OCI-LY7 (cell line): ENCODE measurements at regions not wholly inside any gene's neighbourhood (a gene's known extent, or its start where the extent isn't known, plus 50 kb on each side); places are given as distances from the start of the nearest gene placed in this dataset.
"Not testable (repeated sequence)": the region's sequence is repeated elsewhere in the genome, so short reads cannot be mapped to it uniquely, and the experiment has no call there.

Source experiments
- BruUV-seq: library from RNA; stranded (reverse); fragments of 400-500 nt; replicated peaks from 2 replicates; lab custom pipeline; 2021; lab: Mats Ljungman, UMichigan
- CTCF ChIA-PET: fragments of 300-600 bp; sonication (Branson Sonifier 250); formaldehyde crosslinking; loops from one replicate; lab custom pipeline; 2022; ENCODE audit warnings: antibody characterized with exemption; ENCODE audit not compliant: unreplicated experiment; lab: Charles Lee
- POLR2A ChIA-PET: fragments of 300-600 bp; sonication (Branson Sonifier 250); formaldehyde crosslinking; loops from one replicate; lab custom pipeline; 2022; ENCODE audit warnings: antibody characterized with exemption; lab: Charles Lee
- DNase-seq: peaks from one replicate; pipeline ENCODE4 v3.0.0-alpha.2; 2015; ENCODE audit warnings: low spot score
- H2AFZ ChIP-seq: fragments of 200-600 bp; sonication (generic), shearing (Covaris generic); 2 replicates; pipeline ENCODE4 v1.6.1; 2014; ENCODE audit warnings: mild to moderate bottlenecking, antibody characterized with exemption, low read length, moderate library complexity
- H3K27ac ChIP-seq: fragments of 200-600 bp; sonication (generic); 2 replicates; pipeline ENCODE4 v1.5.1; 2014; ENCODE audit warnings: mixed run types, low read depth, mild to moderate bottlenecking, moderate library complexity, low read length, inconsistent platforms; ENCODE audit not compliant: poor library complexity, severe bottlenecking
- H3K36me3 ChIP-seq: fragments of 200-600 bp; sonication (generic); 2 replicates; pipeline ENCODE4 v1.6.1; 2014; ENCODE audit warnings: mild to moderate bottlenecking, antibody characterized with exemption, low read length, moderate library complexity, mixed read lengths; ENCODE audit not compliant: insufficient read depth
- H3K4me1 ChIP-seq: fragments of 200-600 bp; sonication (generic); 2 replicates; pipeline ENCODE4 v1.5.1; 2014; ENCODE audit warnings: mild to moderate bottlenecking, low read length; ENCODE audit not compliant: insufficient read depth, poor library complexity, severe bottlenecking
- H3K4me2 ChIP-seq: fragments of 200-600 bp; sonication (generic); 2 replicates; pipeline ENCODE4 v1.6.1; 2014; ENCODE audit warnings: mild to moderate bottlenecking, low read length
- H3K4me3 ChIP-seq: fragments of 200-600 bp; sonication (generic); 2 replicates; pipeline ENCODE4 v1.5.1; 2014; ENCODE audit warnings: mild to moderate bottlenecking, low read depth, low read length; ENCODE audit not compliant: poor library complexity, severe bottlenecking
- H3K79me2 ChIP-seq: fragments of 200-600 bp; sonication (generic); 2 replicates; pipeline ENCODE4 v1.6.1; 2016; ENCODE audit warnings: low read depth, mild to moderate bottlenecking, low read length, moderate library complexity, mixed read lengths; ENCODE audit not compliant: insufficient read depth
- H3K9me2 ChIP-seq: fragments of 200-600 bp; sonication (generic); 2 replicates; pipeline ENCODE4 v1.6.1; 2016; ENCODE audit warnings: mild to moderate bottlenecking, low read length, mixed read lengths; ENCODE audit not compliant: insufficient read depth
- H3K9me3 ChIP-seq: fragments of 200-600 bp; sonication (generic); 2 replicates; pipeline ENCODE4 v1.6.1; 2014; ENCODE audit warnings: mild to moderate bottlenecking, mixed run types, low read length, mixed read lengths
- H4K20me1 ChIP-seq: fragments of 200-600 bp; sonication (generic); 2 replicates; pipeline ENCODE4 v1.6.1; 2014; ENCODE audit warnings: mild to moderate bottlenecking, antibody characterized with exemption, low read length, moderate library complexity, mixed read lengths; ENCODE audit not compliant: insufficient read depth
- EZH2phosphoT487 ChIP-seq: fragments of 200-600 bp; sonication (generic); IDR thresholded peaks from 2 replicates; pipeline ENCODE4 v1.6.1; 2018; ENCODE audit warnings: low read depth, borderline replicate concordance, mild to moderate bottlenecking, mixed run types, antibody characterized with exemption, low read length, moderate library complexity, mixed read lengths
- intact Hi-C: fragments of 100-400 bp; cut with micrococcal nuclease; formaldehyde crosslinking; loops from one replicate; pipeline ENCODE4 v1.10.0; 2022; ENCODE audit not compliant: unreplicated experiment
- TF ChIP-seq, protein P1 (sequence below): fragments of 200-600 bp; sonication (generic); conservative IDR thresholded peaks from 2 replicates; pipeline ENCODE4 v1.5.1; 2014; ENCODE audit warnings: mild to moderate bottlenecking, antibody characterized with exemption, low read length, moderate library complexity, mixed read lengths

GRCh38 chr11:98732947-98733346 lies 287.8 kb upstream of the CNTN5 start:
- H2AFZ ChIP-seq = no peak overlapping the region
- no peak for TF ChIP-seq EZH2phosphoT487
- TF ChIP-seq, protein P1, sequence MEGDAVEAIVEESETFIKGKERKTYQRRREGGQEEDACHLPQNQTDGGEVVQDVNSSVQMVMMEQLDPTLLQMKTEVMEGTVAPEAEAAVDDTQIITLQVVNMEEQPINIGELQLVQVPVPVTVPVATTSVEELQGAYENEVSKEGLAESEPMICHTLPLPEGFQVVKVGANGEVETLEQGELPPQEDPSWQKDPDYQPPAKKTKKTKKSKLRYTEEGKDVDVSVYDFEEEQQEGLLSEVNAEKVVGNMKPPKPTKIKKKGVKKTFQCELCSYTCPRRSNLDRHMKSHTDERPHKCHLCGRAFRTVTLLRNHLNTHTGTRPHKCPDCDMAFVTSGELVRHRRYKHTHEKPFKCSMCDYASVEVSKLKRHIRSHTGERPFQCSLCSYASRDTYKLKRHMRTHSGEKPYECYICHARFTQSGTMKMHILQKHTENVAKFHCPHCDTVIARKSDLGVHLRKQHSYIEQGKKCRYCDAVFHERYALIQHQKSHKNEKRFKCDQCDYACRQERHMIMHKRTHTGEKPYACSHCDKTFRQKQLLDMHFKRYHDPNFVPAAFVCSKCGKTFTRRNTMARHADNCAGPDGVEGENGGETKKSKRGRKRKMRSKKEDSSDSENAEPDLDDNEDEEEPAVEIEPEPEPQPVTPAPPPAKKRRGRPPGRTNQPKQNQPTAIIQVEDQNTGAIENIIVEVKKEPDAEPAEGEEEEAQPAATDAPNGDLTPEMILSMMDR = no peak
- no peaks in the 10 kb centered on the region for H3K79me2 ChIP-seq
- H3K4me3 ChIP-seq = no peak overlapping the region
- no peak for DNase-seq
- H3K4me1 ChIP-seq = no peaks in the 10 kb centered on the region
- H3K27ac ChIP-seq = no peak overlapping the region
- no peak overlapping the region for H3K4me2 ChIP-seq
- peaks cover 4% of the 10 kb centered on the region; the same call in 1 of the 2 replicates for H3K9me3 ChIP-seq
- ChIA-PET CTCF (no interaction called here), POLR2A (no interaction called here)
- intact Hi-C loops = no loop called here
- no peaks in the 10 kb centered on the region for H4K20me1 ChIP-seq
- H3K9me2 ChIP-seq = no peaks in the 10 kb centered on the region
- no TSS peak for BruUV-seq
- H3K36me3 ChIP-seq = no peaks in the 10 kb centered on the region

DNA sequence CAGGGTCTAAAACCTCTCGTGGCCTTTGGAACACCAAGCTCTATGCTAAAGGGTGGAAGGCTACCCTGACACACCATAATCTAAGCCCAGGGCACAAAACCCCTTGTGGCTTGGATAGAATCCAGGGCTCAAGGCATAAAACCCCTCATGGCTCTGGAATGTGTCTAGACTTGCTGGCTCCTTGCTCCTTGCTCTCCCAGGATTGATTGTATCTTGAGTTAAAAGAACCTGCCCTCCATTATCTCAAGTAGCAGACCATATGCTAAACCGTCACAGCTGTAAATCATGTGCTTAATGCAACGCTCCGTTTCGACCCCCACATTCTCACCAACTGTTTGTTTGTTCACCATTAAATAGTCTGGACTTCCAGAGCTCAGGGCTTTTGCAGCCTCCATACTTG lies 287.4 kb upstream of the CNTN5 start:
- not testable (repeated sequence) for H3K9me3 ChIP-seq

GRCh38 chr11:98734686-98735085 lies 286.1 kb upstream of the CNTN5 start:
- Histone ChIP-seq H3K4me2 (no peak overlapping the region), H3K27ac (no peak overlapping the region), H3K4me1 (no peaks in the 10 kb centered on the region), H3K4me3 (no peak overlapping the region), H3K9me3 (no peaks in the 10 kb centered on the region), H3K9me2 (no peaks in the 10 kb centered on the region), H3K79me2 (no peaks in the 10 kb centered on the region), H4K20me1 (no peaks in the 10 kb centered on the region), H2AFZ (no peak overlapping the region), H3K36me3 (no peaks in the 10 kb centered on the region)
- intact Hi-C loops = no loop called here
- TF ChIP-seq, protein P1 = no peak
- no peak for TF ChIP-seq EZH2phosphoT487
- DNase-seq = no peak
- ChIA-PET POLR2A (no interaction called here), CTCF (no interaction called here)
- no TSS peak for BruUV-seq

More for the DNA sequence above, 287.4 kb upstream of the CNTN5 start:
- H4K20me1 ChIP-seq, H3K4me1 ChIP-seq, BruUV-seq, POLR2A ChIA-PET, H3K79me2 ChIP-seq, H3K36me3 ChIP-seq, CTCF ChIA-PET, H3K27ac ChIP-seq, H3K4me2 ChIP-seq, H2AFZ ChIP-seq, DNase-seq, H3K4me3 ChIP-seq, intact Hi-C loops, H3K9me2 ChIP-seq: not testable (repeated sequence)
